ENCODE measurements at regions not wholly inside any gene's neighbourhood (a gene's known extent, or its start where the extent isn't known, plus 50 kb on each side); places are given as distances from the start of the nearest gene placed in this dataset.

- TF ChIP-seq, protein P1, sequence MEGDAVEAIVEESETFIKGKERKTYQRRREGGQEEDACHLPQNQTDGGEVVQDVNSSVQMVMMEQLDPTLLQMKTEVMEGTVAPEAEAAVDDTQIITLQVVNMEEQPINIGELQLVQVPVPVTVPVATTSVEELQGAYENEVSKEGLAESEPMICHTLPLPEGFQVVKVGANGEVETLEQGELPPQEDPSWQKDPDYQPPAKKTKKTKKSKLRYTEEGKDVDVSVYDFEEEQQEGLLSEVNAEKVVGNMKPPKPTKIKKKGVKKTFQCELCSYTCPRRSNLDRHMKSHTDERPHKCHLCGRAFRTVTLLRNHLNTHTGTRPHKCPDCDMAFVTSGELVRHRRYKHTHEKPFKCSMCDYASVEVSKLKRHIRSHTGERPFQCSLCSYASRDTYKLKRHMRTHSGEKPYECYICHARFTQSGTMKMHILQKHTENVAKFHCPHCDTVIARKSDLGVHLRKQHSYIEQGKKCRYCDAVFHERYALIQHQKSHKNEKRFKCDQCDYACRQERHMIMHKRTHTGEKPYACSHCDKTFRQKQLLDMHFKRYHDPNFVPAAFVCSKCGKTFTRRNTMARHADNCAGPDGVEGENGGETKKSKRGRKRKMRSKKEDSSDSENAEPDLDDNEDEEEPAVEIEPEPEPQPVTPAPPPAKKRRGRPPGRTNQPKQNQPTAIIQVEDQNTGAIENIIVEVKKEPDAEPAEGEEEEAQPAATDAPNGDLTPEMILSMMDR (IDR thresholded peaks at IDR 0.05; ENCODE audit: low read depth, low read length): no peak
- no peak for TF ChIP-seq POLR2A (IDR thresholded peaks at IDR 0.05; ENCODE audit: extremely low read depth, insufficient read length)
- TF ChIP-seq, protein P2, sequence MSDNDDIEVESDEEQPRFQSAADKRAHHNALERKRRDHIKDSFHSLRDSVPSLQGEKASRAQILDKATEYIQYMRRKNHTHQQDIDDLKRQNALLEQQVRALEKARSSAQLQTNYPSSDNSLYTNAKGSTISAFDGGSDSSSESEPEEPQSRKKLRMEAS (IDR thresholded peaks at IDR 0.05; ENCODE audit: low read depth, low read length): no peak
These were observed 348.1 kb upstream of the VWC2 start for GRCh38 chr7:49425277-49425818.
